HG03558 (cell line): ENCODE measurements at regions not wholly inside any gene's neighbourhood (a gene's known extent, or its start where the extent isn't known, plus 50 kb on each side); places are given as distances from the start of the nearest gene placed in this dataset.
"Not testable (repeated sequence)": the region's sequence is repeated elsewhere in the genome, so short reads cannot be mapped to it uniquely, and the experiment has no call there.

Experiments
- ATAC-seq: cut with Tn5 transposase; IDR thresholded peaks from one replicate; pipeline ENCODE4 v1.9.1; 2021; ENCODE audit warnings: moderate number of reproducible peaks; ENCODE audit not compliant: unreplicated experiment; ENCODE audit errors: extremely low read depth

DNA sequence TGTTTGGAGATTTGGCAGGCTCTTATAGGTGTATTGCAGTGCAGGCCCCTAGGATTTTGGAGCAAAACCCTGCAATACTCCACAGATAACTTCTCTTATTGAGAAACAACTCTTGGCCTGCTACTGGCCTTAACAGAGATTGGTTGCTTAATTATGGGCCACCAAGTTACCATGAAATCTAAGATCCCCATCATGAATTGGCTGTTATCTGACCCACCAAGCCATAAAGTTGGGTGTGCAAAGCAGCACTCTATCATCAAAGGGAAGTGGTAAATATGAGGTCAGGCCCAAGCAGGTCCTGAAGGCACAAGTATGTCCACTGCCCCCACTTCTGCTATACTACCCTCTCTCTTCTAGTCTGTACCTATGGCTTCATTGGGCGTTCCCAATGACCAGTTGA is 130.0 kb upstream of the TNFSF4 start:
- ATAC-seq, result no peak

DNA sequence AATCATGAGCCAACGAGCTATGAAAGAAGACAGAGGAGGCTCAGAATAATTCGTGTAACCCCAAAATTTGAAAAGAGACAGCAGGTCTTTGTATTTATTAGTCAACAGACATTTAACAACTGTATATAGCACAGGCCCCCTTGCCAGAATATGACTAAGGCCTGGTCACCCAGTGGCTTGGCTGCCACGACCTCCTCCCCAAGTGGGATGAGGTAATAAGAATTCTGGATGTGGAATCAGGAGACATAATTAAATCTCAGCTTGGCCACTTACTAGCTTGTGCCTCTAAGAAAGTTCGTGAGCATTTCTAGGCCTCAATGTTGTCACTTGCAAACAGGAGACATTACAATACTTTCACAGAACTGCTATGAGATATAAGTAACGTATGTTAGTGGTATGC is 134.2 kb upstream of the TNFSF4 start:
- no peak for ATAC-seq

DNA sequence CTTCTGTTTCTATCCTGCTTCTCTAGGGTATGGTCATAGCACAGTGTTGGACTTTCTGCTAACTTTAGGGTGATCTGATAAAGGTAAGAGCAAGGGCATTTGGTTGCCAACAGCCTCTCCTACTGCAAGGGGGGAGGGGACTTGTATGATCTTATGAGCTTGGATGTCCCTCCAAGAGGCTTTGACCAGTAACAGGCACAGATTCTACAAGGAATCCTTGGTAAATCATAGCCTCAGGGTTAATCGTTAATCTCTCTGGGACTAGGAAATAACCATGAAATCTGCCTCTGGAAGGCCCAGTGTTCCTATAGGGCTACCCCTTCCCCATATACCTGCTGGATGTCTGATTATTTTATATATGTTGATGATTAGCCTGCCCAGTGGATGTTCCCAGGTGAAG is 134.8 kb upstream of the TNFSF4 start:
- no peak for ATAC-seq

DNA sequence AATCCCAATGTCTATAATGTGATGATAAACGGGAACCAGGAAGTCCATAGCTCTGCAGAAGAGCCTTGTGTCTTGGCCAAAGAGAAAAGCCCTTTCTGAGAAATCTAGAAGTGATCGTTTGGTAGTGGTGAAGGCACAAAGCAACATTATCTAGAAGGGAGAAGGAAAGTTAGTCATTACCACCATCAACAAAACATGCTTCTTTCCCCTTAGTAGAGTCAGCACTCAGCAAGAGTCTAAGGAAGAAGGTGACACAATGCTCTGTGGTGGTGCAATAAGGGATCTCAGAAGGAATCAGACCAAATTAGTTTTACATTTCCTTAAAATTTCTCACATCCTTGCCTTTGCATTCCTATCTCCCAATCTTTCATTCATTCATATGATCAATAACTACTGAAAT is 134.4 kb upstream of the PRDX6 start:
- no peak for ATAC-seq

DNA sequence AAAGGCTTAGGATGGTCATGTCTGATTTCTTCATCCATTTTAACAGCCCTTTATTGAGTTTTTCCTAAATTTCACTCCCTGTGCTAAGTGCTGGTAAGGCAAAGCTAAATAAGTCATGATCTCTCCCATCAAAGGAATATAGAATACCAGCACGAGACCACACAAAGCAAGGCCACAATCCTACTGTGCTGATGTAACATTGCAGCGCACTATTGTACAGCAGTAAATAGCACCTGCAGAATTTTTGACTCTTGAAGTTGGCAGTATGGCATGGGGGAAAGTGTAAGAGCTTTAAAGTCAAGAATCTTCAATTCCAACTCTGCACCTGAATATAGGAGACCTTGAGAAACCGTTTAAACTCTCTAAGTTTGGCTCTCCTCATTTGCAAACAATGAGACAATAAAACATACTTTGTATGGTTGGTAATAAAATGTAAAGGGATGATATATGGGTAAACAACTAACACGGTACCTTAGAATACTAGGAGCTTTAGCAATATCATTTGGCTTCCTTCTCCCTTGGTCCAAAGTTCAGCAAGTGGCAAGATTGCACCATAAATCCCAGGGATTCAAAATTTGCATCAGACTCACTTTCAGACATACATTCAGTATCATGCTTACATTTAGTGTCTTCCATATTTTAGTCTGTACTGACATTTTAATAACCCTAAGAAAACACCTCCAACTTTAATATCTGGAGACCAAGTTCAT is 132.9 kb upstream of the PRDX6 start:
- ATAC-seq, result no peak

DNA sequence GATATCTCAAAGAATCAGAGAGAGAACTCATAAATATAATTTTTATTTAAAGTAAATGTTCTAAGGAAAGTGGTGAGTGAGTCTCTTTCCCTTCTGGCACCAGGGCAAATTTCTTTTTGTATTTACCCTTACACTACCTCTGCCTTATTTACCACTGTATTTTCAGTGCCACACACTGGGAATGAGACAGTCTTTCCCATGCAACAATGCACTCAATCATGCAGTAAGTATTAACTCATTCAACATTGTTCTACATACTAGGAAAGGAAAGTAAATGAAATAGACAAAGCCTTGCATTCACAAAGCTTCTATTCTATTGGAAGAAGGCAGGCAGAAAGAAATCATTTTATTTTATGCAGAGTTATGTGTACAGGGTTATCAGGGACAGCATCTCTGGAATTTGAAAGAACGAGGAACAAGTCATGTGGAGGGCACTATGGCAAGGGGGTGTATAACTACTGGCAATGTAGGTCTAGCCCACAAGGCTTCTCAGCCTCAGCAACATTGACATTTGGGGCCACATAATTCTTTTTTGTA is 129.8 kb upstream of the PRDX6 start:
- ATAC-seq, result no peak

DNA sequence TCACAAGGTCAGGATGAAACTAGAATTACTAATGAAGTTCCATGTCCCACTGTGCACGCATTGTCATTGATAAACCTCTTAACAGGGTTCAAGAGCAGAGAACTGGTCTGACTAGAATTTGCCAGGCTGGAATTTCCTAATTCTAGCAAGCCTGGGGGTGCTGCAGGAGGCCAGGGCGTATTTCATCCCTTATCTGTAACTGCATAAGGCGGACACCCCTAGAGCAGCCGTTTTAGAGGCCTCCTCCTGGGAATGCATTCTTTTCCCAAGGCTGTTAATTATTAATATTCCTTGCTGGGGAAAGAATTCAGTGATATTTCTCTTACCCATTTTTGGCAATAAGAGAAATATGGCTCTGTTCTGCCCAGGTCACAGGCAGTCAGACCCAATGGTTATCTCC is 124.5 kb upstream of the PRDX6 start:
- not testable (repeated sequence) for ATAC-seq

DNA sequence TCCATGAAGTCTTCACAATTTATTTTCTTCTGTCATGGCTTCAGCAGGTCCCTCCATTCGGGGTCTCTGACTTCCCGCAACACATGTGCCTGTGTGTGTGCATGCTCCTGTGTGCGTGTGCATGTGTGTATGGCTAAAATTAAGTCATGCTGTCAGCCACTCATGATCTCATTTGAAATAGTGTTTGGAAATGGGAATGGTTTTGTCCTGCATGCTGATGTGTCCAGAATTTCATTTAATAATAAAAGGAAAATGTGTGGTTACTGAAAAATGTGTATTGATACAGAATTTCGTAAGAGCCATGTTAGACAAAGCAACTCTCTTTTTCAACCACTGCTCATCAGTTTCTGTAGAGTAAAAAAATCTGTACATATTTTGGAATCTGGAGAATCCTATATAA is 123.8 kb upstream of the PRDX6 start:
- ATAC-seq, result no peak

DNA sequence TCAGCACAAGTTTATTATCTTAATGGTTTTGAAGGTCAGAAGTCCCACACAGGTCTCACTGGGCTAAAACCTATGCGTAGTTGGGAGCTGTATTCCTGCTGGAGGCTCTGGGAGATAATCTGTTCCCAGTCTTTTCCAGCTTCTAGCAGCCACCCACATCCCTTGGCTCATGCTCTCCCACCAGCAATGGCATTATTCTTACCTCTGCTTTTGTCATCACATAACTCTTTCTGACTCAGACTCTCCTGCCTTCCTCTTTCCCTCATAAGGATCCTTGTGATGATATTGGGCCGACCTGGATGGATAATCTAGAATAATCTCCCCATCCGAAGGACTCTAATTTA is 122.2 kb upstream of the PRDX6 start:
- ATAC-seq, result no peak

DNA sequence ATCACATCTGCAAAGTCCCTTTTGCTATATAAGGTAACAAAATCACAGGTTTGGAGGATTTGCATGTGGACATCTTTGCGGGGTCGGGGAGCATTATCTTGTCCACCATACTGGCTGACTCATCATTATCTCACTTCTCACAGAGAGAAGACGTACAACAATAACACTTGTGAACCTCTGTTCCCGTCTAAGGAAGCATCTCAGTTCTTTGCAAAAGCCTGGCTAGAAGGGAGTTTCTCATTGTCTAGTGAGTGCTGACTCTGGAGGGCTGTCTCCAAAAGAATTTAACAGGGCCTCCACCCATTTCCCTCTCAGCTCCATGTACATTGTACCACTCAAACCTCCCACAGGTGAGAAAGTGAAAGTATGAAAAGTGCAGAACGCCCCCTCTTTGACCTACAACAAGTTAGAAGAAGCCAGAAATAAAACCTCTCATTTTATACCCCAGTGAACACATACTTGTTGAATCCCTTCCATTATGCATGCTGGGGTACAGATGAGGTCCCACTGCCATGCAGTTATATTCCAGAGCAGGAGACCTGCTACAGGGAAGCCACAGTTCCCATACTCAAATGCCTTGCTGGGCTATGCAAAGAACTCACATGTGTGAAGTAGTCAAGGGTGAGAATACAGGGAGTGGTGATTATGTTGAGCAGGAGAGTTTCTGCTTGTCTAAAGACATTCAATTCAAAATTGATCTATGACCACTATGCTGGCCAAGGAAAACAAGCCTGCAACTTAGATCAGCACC is 121.7 kb upstream of the PRDX6 start:
- no peak for ATAC-seq

DNA sequence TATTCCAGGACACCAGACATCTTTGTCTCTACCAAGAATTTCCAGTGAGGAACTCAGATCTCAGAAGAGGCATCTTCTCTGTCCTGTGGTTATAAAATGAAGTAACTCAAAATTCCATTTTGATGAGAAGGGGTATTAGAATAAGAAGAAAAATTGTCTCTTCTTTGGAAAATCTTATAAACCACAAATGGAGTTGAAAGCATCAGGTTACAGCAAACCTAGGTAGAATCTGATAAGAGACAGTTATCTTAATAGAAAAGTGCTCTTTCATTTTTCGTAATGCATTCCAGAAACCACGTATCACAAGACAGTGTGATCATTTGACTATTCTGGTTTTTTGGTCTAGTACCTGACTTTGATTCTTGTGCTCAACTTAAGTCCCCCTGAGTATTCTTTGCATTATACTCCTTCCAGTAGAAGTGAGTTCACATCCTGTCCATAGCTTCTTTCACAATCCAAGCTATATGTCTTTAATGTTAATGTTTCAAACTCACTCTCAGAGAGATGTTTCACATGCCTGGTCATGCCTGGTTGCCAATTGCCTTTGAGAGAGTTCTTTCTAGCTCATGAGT is 120.9 kb upstream of the PRDX6 start:
- no peak for ATAC-seq

DNA sequence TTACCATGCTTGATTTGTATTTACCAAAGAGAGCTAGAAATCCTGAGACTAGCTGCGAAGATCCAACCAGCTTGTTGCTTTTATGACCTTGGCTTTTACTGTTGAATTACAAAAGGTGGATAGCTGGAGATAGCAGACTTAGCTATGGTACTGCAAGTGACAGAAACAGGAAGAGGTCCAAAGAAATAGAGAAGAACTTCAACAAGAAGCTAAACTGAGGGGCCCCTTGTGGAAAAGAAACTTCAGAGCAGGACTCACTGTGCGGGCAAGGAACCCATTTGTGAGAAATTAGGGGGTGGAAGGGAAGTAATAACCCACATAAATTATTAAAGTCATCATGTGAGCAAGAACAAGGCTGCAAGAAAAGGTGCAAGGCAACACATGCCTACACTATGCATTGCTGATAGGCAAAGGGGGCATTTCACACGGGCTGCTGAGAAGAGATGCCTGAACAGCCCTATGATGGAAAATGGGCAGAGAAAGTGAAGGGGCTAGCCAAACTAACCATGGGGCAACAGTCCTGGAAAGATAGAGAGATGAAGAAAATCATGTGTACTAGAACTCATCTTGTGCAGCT is 116.6 kb upstream of the PRDX6 start:
- no peak for ATAC-seq

DNA sequence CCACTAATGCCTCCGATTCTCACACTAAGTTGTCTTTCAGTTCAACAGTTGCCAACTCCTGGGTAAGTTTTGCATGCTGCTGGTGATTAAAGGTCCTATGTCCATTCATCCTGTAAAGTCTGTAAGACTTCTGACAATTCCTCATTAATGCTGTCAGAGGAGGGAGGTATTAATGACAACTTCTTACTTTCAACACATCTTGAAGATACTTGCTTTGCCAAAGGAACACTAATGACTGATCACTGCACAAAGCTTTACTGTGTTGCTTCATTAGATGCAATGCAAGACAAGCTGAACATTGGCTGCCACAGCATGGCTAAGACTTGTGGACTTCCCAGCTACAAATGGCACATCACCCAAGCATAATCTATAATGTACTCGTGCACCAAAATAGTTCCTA is 114.6 kb upstream of the PRDX6 start:
- no peak for ATAC-seq

DNA sequence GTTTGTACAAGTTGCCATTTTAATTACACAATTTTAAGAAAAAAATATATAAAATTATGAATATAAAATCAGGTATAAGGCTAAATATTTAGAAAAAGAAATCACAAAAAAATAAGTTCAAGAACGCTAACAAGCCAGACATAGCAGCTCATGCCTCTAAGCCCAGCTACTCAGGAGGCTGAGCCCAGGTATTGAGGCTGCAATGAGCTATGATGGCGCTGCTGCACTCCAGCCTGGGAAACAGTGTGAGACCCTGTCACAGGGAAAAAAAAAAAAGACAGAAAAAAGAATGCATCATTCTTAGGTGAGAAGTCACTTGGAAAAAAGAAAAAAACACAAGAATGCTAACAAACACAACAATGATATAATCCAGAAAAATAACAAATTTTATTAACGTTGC is 112.3 kb upstream of the PRDX6 start:
- no peak for ATAC-seq

DNA sequence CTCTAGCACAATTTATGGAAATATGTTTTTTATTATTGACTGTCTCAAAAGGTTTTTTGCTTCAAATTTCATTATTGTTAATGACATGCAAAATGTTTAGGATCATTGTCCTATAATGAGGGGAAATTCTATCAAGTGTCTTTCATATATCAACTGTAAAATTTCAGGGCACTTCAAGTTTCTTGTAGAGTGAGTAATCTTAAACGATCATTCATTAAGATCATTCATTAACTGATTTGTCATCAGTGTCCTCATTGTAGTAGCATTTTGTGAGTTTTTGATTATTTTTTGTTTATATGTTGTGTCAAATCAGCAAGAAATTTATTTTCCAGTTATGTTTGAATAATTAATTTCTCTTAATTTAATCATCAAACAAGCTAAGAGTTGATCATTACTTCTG is 111.8 kb upstream of the PRDX6 start:
- no peak for ATAC-seq

DNA sequence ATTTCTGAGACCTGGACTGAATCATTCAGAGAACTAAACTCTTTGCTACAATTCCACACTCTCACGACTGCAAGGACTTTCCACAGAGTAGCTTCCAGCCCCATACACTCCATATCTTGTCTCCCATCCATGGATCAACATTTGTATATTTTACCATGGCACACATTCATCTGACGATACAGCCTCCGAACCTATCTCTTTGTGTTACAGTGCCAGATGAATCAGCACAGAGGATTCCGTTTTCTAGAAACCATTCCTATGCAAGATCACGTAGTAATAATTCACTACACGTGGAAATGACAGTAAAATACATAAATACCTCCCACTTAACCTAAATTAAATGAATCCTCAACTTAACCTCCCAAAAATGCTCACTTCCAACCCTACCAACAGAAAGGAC is 110.0 kb upstream of the PRDX6 start:
- no peak for ATAC-seq

DNA sequence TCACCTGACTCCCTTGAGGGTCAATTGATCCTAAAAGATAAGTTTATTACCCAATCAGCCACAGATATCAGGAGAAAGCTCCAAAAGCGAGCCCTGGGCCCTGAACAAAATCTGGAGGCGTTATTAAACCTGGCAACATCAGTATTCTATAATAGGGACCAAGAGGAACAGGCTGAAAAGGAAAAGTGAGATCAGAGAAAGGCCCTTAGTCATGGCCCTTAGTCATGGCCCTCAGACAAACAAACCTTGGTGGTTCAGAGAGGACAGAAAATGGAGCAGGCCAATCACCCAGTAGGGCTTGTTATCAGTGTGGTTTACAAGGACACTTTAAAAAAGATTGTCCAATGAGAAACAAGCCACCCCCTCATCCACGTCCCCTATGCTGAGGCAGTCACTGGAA is 106.5 kb upstream of the PRDX6 start:
- not testable (repeated sequence) for ATAC-seq

DNA sequence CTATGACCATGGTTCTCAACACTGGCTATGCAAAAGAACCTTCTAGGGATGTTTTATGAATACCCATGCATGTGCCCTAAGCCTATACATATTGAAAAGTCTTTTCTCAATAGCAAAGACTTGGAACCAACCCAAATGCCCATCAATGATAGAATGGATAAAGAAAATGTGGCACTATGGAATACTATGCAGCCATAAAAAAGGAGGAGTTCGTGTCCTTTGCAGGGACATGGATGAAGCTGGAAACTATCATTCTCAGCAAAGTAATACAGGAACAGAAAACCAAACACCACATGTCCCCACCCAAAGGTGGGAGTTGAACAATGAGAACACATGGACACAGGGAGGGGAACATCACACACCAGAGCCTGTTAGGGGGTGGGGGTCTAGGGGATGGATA is 101.1 kb upstream of the PRDX6 start:
- ATAC-seq, result not testable (repeated sequence)

DNA sequence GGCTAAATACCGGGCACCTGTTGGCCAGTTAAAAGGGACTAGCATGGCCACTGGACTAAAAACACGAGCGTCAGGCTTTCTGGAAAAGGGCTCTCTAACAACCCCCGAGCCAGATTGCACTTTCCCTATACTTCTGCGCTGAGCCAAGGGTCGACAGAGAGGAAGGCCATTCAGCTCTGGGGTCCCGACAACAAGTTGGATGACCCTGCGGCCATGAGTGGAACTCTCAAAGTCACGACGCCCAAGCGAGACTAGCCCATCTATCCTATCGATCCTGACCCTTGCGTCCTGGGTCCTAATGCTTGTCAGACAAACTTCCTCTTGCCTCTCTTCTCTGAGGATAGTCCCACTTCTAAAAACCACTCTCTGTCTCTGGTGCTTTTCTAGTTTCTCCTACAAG is 99.9 kb upstream of the PRDX6 start:
- ATAC-seq, result no peak

DNA sequence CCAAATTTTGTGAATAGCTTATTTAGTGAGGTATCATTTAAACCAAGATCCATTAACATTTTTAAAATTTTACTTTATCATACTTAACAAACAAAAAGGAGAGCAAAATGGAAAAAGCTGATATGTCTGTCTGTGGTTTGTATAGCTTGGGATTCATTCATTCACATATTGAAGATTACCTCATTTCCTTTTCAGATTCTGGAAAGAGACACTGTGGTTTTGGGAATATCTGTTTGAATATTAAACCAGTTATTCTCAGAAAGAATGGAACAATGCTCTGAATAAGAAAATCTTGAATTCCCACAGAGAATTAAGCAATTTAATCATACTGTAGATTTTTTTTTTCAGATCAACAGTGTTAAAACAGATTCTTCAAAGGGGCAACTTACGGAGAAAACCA is 93.8 kb upstream of the PRDX6 start:
- no peak for ATAC-seq

DNA sequence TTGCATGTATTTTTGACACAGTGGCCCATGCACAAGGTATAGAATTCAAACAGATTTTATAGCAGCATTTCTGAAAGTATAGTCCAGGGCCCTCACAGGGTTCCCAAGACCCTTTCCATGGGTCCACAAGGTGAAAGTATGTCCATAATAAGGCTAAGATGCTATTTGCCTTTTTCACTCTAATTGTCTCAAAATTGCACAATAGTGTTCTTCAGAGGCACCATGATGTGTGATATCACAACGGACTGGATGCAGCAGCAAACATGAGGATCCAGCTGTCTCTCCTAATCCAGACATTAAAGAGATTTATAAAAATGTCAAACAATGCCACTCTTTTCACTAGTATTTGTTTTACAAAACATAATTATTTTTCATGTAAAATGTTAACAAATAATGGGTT is 88.8 kb upstream of the PRDX6 start:
- no peak for ATAC-seq
